ENCODE measurements at regions not wholly inside any gene's neighbourhood (a gene's known extent, or its start where the extent isn't known, plus 50 kb on each side); places are given as distances from the start of the nearest gene placed in this dataset.
"Not testable (repeated sequence)": the region's sequence is repeated elsewhere in the genome, so short reads cannot be mapped to it uniquely, and the experiment has no call there.

- not testable (repeated sequence) for DNase-seq (ENCODE audit: low read depth)
These were observed 51.0 kb downstream of the NPIPB11 start for GRCh38 chr16:29355339-29356059.

- DNase-seq (ENCODE audit: low read depth) = not testable (repeated sequence)
These were observed 52.1 kb downstream of the NPIPB11 start for GRCh38 chr16:29354449-29354848.

DNA sequence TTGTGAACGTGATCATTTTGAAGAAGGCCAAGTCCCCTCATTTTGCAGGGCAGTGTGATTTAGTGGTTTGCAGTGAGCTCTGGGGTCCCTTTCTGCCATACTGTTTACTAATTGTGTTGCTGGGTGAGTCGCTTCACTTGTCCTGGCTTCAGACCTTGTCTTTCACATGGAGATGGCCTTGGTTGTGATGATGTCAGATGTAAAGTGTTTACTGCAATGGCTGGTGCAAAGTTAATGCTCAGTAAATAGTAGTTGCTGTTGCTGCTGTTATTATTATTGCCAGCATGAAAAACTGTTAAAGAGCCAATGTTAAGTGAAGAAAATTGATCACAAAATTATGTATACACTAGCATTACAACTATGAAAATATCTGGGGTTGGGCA, 53.9 kb downstream of the NPIPB11 start:
- DNase-seq (ENCODE audit: low read depth) = not testable (repeated sequence)

DNA sequence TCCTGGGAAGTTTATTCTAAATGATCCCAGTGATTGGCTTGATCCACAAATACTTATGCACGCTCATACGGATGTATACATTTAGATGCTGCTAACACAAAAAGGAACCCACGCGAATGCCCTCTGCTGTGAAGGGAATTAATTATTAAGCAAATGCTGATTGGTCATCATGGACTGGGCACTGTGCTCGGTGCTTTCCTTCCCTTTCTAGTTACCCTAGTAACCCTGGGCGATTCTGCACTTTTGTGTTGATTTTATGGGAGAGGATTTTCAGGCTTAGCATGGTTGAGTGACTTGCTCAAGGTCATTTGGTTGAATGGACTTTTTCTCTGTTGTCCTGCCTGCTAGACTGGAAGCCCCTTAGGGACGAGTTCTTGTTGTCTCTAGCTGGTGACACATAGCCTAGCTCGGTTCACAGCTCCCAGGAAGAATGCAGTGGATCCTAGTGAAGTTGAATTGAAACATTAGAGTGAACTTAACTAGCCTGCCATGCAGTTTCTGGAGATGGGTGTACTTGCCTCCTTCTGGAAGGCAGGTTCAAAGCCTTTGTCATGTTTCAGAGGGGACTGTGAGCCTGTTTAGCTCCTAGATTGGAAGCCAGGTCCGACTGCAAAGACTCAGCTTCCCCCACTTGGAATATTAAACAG, 54.4 kb downstream of the NPIPB11 start:
- not testable (repeated sequence) for DNase-seq (ENCODE audit: low read depth)

DNA sequence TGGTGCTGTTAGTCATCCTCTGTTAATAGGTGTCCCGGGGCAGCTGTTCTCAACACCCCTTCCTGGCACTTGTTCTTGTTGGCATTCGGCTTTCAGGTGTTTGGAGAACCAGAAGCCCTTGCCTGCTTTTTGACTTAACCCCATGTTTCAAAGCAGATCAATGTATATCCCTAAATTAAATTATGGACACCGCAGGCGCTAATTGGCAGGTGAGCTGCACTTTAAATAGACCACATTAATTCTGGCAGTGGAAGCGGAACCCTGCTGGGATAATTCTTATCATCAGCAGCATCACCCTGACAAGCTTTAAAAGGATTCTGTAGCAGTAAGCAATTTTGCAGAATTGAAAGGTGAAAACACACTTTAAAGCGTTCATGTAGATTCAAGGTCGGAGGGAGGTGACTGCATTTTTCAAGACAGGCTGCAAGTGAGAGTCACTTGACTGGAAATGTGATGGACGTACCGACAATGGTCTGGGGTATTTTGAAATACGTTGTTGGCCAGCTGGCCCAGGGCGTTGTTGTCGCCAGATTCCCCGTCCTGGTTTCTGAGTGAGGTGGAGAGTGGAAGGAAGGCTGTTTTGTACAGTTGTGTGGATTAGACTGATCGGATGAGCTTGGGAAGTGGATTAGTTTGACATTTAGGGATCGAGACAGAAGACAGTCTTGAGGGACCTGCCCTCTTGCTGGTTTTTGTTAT, 55.1 kb downstream of the NPIPB11 start:
- not testable (repeated sequence) for DNase-seq (ENCODE audit: low read depth)

DNA sequence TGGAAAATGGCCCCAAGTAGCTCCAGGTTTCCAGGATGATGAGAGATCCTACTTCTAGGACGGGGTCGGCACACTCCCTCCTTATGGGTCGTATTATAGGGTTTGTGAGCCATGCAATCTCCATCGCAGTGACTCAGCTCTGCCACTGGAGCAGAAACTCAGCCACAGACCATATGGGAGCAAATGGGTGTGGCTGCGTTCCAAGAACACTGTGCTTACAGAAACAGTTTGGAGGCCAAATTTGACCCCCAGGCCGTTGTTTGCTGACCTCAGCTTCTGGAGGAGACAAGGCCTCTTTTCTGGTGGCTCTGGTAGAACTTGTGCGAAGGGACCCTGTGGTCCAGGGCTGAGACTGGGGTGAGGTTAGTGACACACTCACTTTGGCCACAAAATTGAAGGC, 56.5 kb downstream of the NPIPB11 start:
- DNase-seq (ENCODE audit: low read depth) = not testable (repeated sequence)

DNA sequence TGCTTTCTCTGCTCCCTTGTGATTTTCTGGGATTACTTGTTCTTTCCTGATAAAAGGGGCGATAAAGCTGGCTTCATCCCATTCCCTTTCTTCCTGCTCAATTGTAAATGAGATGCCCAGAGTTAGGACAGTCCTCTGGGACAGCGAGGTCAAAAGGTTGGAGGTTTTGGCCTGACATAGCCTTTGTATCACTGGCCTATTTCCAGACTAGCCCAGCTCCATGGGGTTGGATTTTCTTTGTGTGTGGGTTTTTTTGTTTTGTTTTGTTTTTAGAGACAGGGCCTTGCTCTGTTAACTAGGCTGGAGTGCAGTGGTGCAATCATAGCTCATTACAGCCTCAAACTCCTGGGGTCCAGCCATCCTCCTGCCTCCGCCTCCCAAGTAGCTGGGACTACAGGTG, 57.8 kb downstream of the NPIPB11 start:
- not testable (repeated sequence) for DNase-seq (ENCODE audit: low read depth)

DNA sequence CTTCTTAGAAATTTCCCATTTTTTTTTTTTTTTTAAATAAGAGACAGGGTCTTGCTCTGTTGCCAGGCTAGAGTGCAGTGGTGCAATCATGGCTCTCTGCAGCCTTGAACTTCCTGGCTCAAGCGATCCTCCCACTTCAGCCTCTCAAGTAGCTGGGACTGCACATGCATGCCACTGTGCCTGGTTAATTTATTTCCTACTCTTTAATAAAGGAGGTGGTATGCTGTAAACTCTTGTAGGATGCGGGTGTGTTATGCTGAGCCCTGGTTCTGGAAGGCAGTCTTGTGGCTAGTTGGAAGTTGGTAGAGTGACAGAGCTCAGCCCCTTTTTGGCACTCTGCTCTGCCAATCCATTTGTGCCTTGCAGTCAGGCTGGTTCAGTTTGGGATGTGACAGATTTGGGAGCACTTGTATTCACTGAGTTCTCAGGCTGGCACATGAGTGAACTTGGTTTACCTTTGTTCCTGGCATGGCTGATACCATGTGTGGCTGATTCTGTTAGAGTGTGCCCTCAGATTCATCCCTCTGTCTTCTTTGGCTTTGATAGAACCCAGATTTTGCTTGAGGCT, 58.3 kb downstream of the NPIPB11 start:
- not testable (repeated sequence) for DNase-seq (ENCODE audit: low read depth)

GRCh38 chr16:29346796-29347580, 59.5 kb downstream of the NPIPB11 start:
- DNase-seq (ENCODE audit: low read depth) = not testable (repeated sequence)

DNA sequence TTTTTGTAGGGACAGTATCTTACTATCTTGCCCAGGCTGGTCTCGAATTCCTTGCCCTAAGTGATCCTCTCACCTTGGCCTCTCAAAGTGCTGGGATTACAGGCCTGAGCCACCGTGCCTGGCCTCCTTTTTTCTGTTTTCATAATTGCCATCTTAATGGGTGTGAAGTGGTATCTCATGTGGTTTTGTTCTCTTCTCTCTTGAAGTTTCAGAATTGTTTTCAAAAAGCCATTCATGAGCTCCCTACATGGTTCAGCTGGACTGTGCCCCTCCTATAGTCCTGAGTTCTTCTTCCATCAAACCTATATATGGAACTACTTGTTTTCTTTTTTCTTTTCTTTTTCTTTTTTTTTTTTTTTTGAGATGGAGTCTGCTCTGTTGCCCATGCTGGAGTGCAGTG, 60.3 kb downstream of the NPIPB11 start:
- DNase-seq (ENCODE audit: low read depth) = not testable (repeated sequence)

DNA sequence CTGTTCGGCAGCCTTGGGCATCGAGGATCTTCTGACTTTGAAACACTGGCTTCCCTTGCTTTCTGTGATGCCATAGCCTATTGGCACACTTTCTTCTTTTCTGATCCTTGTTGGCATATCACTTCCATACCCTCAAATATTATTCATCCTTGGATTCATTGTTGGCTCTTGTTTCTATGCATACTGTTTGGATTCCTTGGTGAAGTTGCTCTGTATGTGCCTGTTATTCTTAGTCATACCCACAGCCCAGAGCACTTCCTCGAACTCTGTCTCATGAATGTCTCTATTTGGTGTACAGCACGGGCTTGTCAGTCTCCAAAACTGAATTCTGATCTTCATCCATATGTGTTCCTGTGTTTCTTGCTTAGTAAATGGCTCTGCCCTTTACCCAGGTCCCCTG, 63.6 kb downstream of the NPIPB11 start:
- DNase-seq (ENCODE audit: low read depth) = not testable (repeated sequence)

DNA sequence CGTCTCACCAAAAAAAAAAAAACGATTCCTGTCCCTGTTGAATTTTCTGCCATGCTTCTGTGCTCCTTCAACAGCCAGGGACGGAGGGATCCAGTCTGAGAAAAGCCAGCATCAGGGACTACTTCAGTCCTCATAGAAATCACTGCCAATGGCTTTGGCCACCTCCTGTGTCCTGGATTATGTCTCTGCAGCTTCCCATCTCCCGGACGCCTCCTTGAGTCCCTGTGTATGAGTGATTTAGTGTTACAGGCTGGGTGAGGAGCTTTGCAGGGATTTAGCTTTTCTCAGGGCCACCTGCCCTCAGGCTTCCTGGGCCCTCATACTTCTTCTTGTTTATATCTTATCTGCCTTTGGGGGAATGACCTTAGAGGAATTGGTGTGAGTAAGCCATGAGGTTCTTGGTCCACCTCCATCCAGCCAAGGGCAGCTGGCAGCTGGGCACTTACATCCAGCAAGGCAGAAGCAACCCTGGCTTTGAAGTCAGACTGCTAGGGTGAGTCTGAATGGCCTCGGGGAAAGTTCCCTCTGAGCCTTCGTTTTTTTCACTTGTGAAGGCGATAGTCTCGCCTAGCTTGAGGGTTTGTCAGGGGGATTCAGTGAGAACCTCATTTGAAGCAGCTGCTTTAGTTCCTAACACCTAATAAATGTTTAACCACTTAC, 65.6 kb downstream of the NPIPB11 start:
- not testable (repeated sequence) for DNase-seq (ENCODE audit: low read depth)

DNA sequence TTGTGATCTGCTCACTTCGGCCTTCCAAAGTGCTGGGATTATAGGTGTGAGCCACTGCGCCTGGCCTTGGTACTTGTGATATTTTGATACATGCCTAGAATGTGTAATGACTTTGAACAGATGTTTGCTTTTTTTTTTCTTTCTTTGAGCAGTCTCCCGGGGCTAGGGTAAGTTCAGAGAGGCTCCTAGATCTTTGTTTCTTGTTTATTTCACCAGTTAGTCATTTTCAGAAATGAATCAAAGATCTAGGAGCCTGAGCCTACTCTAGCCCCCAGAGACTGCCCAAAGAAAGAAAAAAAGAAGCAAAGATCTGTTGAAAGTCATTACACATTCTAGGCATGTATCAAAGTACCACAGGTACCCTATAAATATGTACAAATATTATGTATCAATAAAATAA, 66.3 kb downstream of the NPIPB11 start:
- DNase-seq (ENCODE audit: low read depth) = not testable (repeated sequence)

DNA sequence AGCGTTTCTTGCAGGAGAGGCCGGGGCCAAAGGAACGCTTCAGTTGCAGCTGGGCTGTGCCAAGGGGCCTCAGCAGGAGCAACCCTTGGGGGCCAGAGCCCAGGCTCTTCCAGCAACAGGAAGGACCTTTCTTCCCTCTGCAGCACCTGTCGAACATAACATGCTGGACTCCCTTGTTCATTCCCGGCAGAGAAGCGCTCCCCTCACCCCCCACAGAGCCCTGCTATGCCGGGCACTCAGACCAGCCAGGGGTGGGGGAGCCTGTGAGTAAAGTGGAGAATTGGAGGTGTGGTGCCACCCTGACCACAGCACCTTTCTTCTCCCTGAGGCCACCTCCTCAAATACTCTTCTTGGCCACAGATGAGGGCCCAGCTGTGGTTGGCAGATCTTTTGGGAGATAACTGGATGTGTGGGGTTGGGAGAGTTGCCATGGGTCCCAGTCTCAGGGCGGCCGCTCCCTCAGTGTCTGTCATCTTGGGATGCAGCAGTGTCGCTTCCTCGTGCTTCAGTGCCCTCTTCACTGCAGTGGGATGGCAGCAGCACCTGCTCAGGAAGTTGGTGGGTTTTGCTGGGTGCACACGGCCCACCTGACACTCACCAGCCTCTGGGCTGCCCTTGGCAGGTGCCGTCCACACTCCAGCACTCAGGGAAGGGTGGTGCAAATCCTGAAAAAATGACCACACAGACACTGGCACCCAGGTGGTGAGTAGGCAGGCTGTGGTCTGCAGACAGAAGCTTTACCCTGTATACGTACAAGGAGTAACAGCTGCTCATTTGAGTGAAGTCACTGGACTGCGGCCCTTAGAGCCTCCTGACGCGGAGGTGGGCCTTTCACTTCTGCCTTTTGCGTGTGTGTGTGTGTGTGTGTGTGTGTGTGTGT, 67.5 kb downstream of the NPIPB11 start:
- not testable (repeated sequence) for DNase-seq (ENCODE audit: low read depth)

GRCh38 chr16:29337385-29337901, 69.1 kb downstream of the NPIPB11 start:
- DNase-seq (ENCODE audit: low read depth) = not testable (repeated sequence)

GRCh38 chr16:29335549-29335846, 71.0 kb downstream of the NPIPB11 start:
- DNase-seq (ENCODE audit: low read depth) = not testable (repeated sequence)

GRCh38 chr16:29334776-29335548, 71.5 kb downstream of the NPIPB11 start:
- not testable (repeated sequence) for DNase-seq (ENCODE audit: low read depth)

- DNase-seq (ENCODE audit: low read depth) = not testable (repeated sequence)
These were observed 72.9 kb downstream of the NPIPB11 start for GRCh38 chr16:29333492-29334097.

DNA sequence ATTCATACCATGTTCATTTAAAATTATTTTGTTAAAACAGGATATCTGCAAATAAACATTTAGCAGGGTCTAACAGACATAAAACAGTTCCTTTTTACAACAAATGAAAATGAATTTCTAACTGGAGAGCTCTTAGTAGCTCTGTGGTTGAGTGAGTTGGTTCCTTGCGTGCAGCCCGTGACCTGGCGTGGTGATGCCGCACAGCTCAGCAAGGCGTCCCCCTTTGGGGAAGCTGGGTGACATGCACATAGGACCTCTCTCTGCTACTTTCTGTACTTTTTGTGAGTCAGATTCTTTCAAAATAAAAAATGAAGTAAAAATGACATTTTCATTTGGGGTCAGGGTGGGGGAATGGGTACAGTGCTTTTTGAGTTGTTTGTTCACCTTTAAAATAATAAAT, 75.9 kb downstream of the NPIPB11 start:
- not testable (repeated sequence) for DNase-seq (ENCODE audit: low read depth)

Measured in activated T-cell treated with anti-CD3 and anti-CD28 coated beads for 24 hours (primary cell).